Mammary epithelial cell (primary cell): ENCODE measurements at regions not wholly inside any gene's neighbourhood (a gene's known extent, or its start where the extent isn't known, plus 50 kb on each side); places are given as distances from the start of the nearest gene placed in this dataset.

Experiments
- EZH2 ChIP-seq: IDR thresholded peaks from 2 replicates; pipeline ENCODE4 v1.6.1; 2012; ENCODE audit warnings: low read length, inconsistent platforms, borderline replicate concordance
- TF ChIP-seq, protein P1 (sequence below), 2 donors: IDR thresholded peaks in 1 of 2; conservative IDR thresholded peaks in 1 of 2; 2 replicates each; pipeline ENCODE4 v1.5.1; 2011 to 2012; ENCODE audit warnings: inconsistent platforms in 2 of 2, low read length in 2 of 2, mild to moderate bottlenecking in 2 of 2, control low read depth in 1 of 2, low read depth in 1 of 2; ENCODE audit not compliant: insufficient read depth in 1 of 2; ENCODE audit errors: extremely low read depth in 1 of 2

- TF ChIP-seq, protein P1, sequence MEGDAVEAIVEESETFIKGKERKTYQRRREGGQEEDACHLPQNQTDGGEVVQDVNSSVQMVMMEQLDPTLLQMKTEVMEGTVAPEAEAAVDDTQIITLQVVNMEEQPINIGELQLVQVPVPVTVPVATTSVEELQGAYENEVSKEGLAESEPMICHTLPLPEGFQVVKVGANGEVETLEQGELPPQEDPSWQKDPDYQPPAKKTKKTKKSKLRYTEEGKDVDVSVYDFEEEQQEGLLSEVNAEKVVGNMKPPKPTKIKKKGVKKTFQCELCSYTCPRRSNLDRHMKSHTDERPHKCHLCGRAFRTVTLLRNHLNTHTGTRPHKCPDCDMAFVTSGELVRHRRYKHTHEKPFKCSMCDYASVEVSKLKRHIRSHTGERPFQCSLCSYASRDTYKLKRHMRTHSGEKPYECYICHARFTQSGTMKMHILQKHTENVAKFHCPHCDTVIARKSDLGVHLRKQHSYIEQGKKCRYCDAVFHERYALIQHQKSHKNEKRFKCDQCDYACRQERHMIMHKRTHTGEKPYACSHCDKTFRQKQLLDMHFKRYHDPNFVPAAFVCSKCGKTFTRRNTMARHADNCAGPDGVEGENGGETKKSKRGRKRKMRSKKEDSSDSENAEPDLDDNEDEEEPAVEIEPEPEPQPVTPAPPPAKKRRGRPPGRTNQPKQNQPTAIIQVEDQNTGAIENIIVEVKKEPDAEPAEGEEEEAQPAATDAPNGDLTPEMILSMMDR (conservative IDR thresholded peaks at IDR 0.05 in 1 of 2, IDR thresholded peaks at IDR 0.05 in 1 of 2; ENCODE audit: extremely low read depth in 1 of 2, insufficient read depth in 1 of 2, low read depth in 1 of 2, low read length in 2 of 2): no peak
- no peak for TF ChIP-seq EZH2
Observed at GRCh38 chr3:187839422-187839821, 94.2 kb upstream of the BCL6 start.
